GM20000 (cell line): ENCODE measurements at regions not wholly inside any gene's neighbourhood (a gene's known extent, or its start where the extent isn't known, plus 50 kb on each side); places are given as distances from the start of the nearest gene placed in this dataset.
"Not testable (repeated sequence)": the region's sequence is repeated elsewhere in the genome, so short reads cannot be mapped to it uniquely, and the experiment has no call there.

ENCODE experiments used
- DNase-seq: peaks from one replicate; pipeline ENCODE4 v3.0.0; 2012; ENCODE audit warnings: low spot score
- CTCF ChIP-seq: IDR thresholded peaks from 2 replicates; pipeline ENCODE4 v1.5.1; 2012; ENCODE audit warnings: mild to moderate bottlenecking, control low read depth; ENCODE audit errors: extremely low read depth, missing control alignments

GRCh38 chr14:92223025-92223424 lies 99.9 kb upstream of the SLC24A4 start:
- DNase-seq = no peak
- no peak for TF ChIP-seq CTCF

GRCh38 chr14:92224358-92224954 lies 98.5 kb upstream of the SLC24A4 start:
- no peak for DNase-seq
- TF ChIP-seq CTCF = no peak

- TF ChIP-seq CTCF = no peak
These were observed 97.2 kb upstream of the SLC24A4 start for GRCh38 chr14:92225731-92226130.

GRCh38 chr14:92226166-92226565 lies 96.8 kb upstream of the SLC24A4 start:
- not testable (repeated sequence) for DNase-seq

More at GRCh38 chr14:92225731-92226130, 97.2 kb upstream of the SLC24A4 start:
- no peak for DNase-seq

- DNase-seq = no peak
- no peak for TF ChIP-seq CTCF
These were observed 86.6 kb upstream of the SLC24A4 start for GRCh38 chr14:92236243-92236900.

- TF ChIP-seq CTCF = no peak
- DNase-seq = no peak
These were observed 82.3 kb upstream of the SLC24A4 start for GRCh38 chr14:92240658-92241057.

GRCh38 chr14:92241966-92242595 lies 80.9 kb upstream of the SLC24A4 start:
- TF ChIP-seq CTCF = no peak
- DNase-seq = no peak
